ENCODE measurements at regions not wholly inside any gene's neighbourhood (a gene's known extent, or its start where the extent isn't known, plus 50 kb on each side); places are given as distances from the start of the nearest gene placed in this dataset.

- TF ChIP-seq CTCF (IDR thresholded peaks at IDR 0.05; ENCODE audit: low read length): no peak
- TF ChIP-seq EZH2 (IDR thresholded peaks at IDR 0.05; ENCODE audit: borderline replicate concordance, low read length): no peak
- Histone ChIP-seq H3K9me2 (ENCODE audit: low read depth, low read length) (no peaks in the 10 kb centered on the region), H4K20me1 (ENCODE audit: insufficient read depth, low read length) (no peaks in the 10 kb centered on the region), H2AFZ (ENCODE audit: low read length) (no peak overlapping the region), H3K4me1 (ENCODE audit: insufficient read depth, low read length, severe bottlenecking) (no peaks in the 10 kb centered on the region), H3K27ac (ENCODE audit: low read depth, low read length, poor library complexity, severe bottlenecking) (no peak overlapping the region), H3K36me3 (ENCODE audit: insufficient read depth, low read length) (no peaks in the 10 kb centered on the region), H3K4me2 (ENCODE audit: low read length) (no peak overlapping the region), H3F3A (ENCODE audit: insufficient read depth, low read length) (no peaks in the 10 kb centered on the region), H3K9ac (ENCODE audit: low read length) (no peak overlapping the region), H3K79me2 (ENCODE audit: insufficient read depth, low read length) (no peaks in the 10 kb centered on the region), H3K4me3 (ENCODE audit: low read depth, low read length, poor library complexity, severe bottlenecking) (no peak overlapping the region), H3K9me3 (ENCODE audit: low read length) (no peaks in the 10 kb centered on the region), H3K27me3 (ENCODE audit: insufficient read depth, low read length) (no peaks in the 10 kb centered on the region)
Observed at GRCh38 chr3:144866476-144866875, 894.9 kb downstream of the DIPK2A start.

- H3K4me3 ChIP-seq (ENCODE audit: low read depth, low read length, poor library complexity, severe bottlenecking): no peak overlapping the region
- H3K9me3 ChIP-seq (ENCODE audit: low read length): no peaks in the 10 kb centered on the region
- H3K79me2 ChIP-seq (ENCODE audit: insufficient read depth, low read length): no peaks in the 10 kb centered on the region
- no peak overlapping the region for H3K9ac ChIP-seq (ENCODE audit: low read length)
- H3K9me2 ChIP-seq (ENCODE audit: low read depth, low read length): no peaks in the 10 kb centered on the region; the same call in 1 of the 2 replicates
- H3K4me1 ChIP-seq (ENCODE audit: insufficient read depth, low read length, severe bottlenecking): no peaks in the 10 kb centered on the region
- TF ChIP-seq CTCF (IDR thresholded peaks at IDR 0.05; ENCODE audit: low read length) (no peak), EZH2 (IDR thresholded peaks at IDR 0.05; ENCODE audit: borderline replicate concordance, low read length) (no peak)
- H3K27ac ChIP-seq (ENCODE audit: low read depth, low read length, poor library complexity, severe bottlenecking): no peak overlapping the region
- H3K27me3 ChIP-seq (ENCODE audit: insufficient read depth, low read length): no peaks in the 10 kb centered on the region
- no peak overlapping the region for H3K4me2 ChIP-seq (ENCODE audit: low read length)
- no peaks in the 10 kb centered on the region for H3F3A ChIP-seq (ENCODE audit: insufficient read depth, low read length)
- no peaks in the 10 kb centered on the region for H4K20me1 ChIP-seq (ENCODE audit: insufficient read depth, low read length)
- H2AFZ ChIP-seq (ENCODE audit: low read length): no peak overlapping the region
- H3K36me3 ChIP-seq (ENCODE audit: insufficient read depth, low read length): no peaks in the 10 kb centered on the region
Observed at GRCh38 chr3:144868506-144868905, 896.9 kb downstream of the DIPK2A start.

- Histone ChIP-seq H2AFZ (ENCODE audit: low read length) (no peak overlapping the region), H3K9ac (ENCODE audit: low read length) (no peak overlapping the region), H3K27ac (ENCODE audit: low read depth, low read length, poor library complexity, severe bottlenecking) (no peak overlapping the region), H3K4me3 (ENCODE audit: low read depth, low read length, poor library complexity, severe bottlenecking) (no peak overlapping the region), H3K27me3 (ENCODE audit: insufficient read depth, low read length) (no peaks in the 10 kb centered on the region), H3K79me2 (ENCODE audit: insufficient read depth, low read length) (no peaks in the 10 kb centered on the region), H3K4me1 (ENCODE audit: insufficient read depth, low read length, severe bottlenecking) (no peaks in the 10 kb centered on the region), H4K20me1 (ENCODE audit: insufficient read depth, low read length) (no peaks in the 10 kb centered on the region), H3F3A (ENCODE audit: insufficient read depth, low read length) (no peaks in the 10 kb centered on the region), H3K9me2 (ENCODE audit: low read depth, low read length) (no peaks in the 10 kb centered on the region; the same call in 1 of the 2 replicates), H3K9me3 (ENCODE audit: low read length) (no peaks in the 10 kb centered on the region), H3K4me2 (ENCODE audit: low read length) (no peak overlapping the region), H3K36me3 (ENCODE audit: insufficient read depth, low read length) (no peaks in the 10 kb centered on the region)
- TF ChIP-seq CTCF (IDR thresholded peaks at IDR 0.05; ENCODE audit: low read length): no peak
- TF ChIP-seq EZH2 (IDR thresholded peaks at IDR 0.05; ENCODE audit: borderline replicate concordance, low read length): no peak
Observed at GRCh38 chr3:144873066-144873465, 901.4 kb downstream of the DIPK2A start.
